ENCODE measurements at regions not wholly inside any gene's neighbourhood (a gene's known extent, or its start where the extent isn't known, plus 50 kb on each side); places are given as distances from the start of the nearest gene placed in this dataset.

GRCh38 chr2:7517851-7518250, 600.6 kb downstream of the RNF144A start:
- no peak for DNase-seq (ENCODE audit: low spot score)
- Histone ChIP-seq H3K27ac (no peak overlapping the region), H3K4me3 (no peak overlapping the region), H3K4me1 (no peaks in the 10 kb centered on the region), H3K9me3 (no peaks in the 10 kb centered on the region), H3K36me3 (no peaks in the 10 kb centered on the region), H3K27me3 (no peaks in the 10 kb centered on the region)
- TF ChIP-seq CTCF (IDR thresholded peaks at IDR 0.05) = no peak

- no peaks in the 10 kb centered on the region for H3K36me3 ChIP-seq
- TF ChIP-seq CTCF (IDR thresholded peaks at IDR 0.05) = no peak
- H3K4me3 ChIP-seq = no peak overlapping the region
- H3K27me3 ChIP-seq = no peaks in the 10 kb centered on the region
- no peak overlapping the region for H3K27ac ChIP-seq
- DNase-seq (ENCODE audit: low spot score) = no peak
- no peaks in the 10 kb centered on the region for H3K4me1 ChIP-seq
- peaks cover 0 to 6% of the 10 kb centered on the region in 2 donors for H3K9me3 ChIP-seq
Measured at GRCh38 chr2:7523481-7524120, 606.4 kb downstream of the RNF144A start.

- TF ChIP-seq CTCF (IDR thresholded peaks at IDR 0.05) = no peak
- Histone ChIP-seq H3K27ac (no peak overlapping the region), H3K36me3 (no peaks in the 10 kb centered on the region), H3K9me3 (peaks cover 0 to 9% of the 10 kb centered on the region in 2 donors), H3K27me3 (no peaks in the 10 kb centered on the region), H3K4me3 (no peak overlapping the region), H3K4me1 (no peaks in the 10 kb centered on the region)
- DNase-seq (ENCODE audit: low spot score) = no peak
Measured at GRCh38 chr2:7524195-7524594, 607.0 kb downstream of the RNF144A start.

GRCh38 chr2:7525746-7526145, 608.5 kb downstream of the RNF144A start:
- no peak for DNase-seq (ENCODE audit: low spot score)
- Histone ChIP-seq H3K27ac (no peak overlapping the region), H3K9me3 (peaks cover 0 to 17% of the 10 kb centered on the region in 2 donors), H3K4me1 (no peaks in the 10 kb centered on the region), H3K36me3 (no peaks in the 10 kb centered on the region), H3K27me3 (no peaks in the 10 kb centered on the region), H3K4me3 (no peak overlapping the region)
- no peak for TF ChIP-seq CTCF (IDR thresholded peaks at IDR 0.05)

- TF ChIP-seq CTCF (IDR thresholded peaks at IDR 0.05) = no peak
- H3K27ac ChIP-seq = no peak overlapping the region
- H3K4me1 ChIP-seq = no peaks in the 10 kb centered on the region
- no peaks in the 10 kb centered on the region for H3K27me3 ChIP-seq
- peaks cover 0 to 26% of the 10 kb centered on the region in 2 donors for H3K9me3 ChIP-seq
- no peak overlapping the region for H3K4me3 ChIP-seq
- no peaks in the 10 kb centered on the region for H3K36me3 ChIP-seq
- DNase-seq (ENCODE audit: low spot score) = no peak
Measured at GRCh38 chr2:7527165-7527722, 610.0 kb downstream of the RNF144A start.

- Histone ChIP-seq H3K27ac (no peak overlapping the region), H3K27me3 (no peaks in the 10 kb centered on the region), H3K9me3 (peaks cover 0 to 26% of the 10 kb centered on the region in 2 donors), H3K4me3 (no peak overlapping the region), H3K36me3 (no peaks in the 10 kb centered on the region), H3K4me1 (no peaks in the 10 kb centered on the region)
- no peak for TF ChIP-seq CTCF (IDR thresholded peaks at IDR 0.05)
- DNase-seq (ENCODE audit: low spot score) = no peak
Measured at GRCh38 chr2:7530001-7530400, 612.8 kb downstream of the RNF144A start.

Data from right atrium auricular region (tissue), 2 donors.